ENCODE measurements at regions not wholly inside any gene's neighbourhood (a gene's known extent, or its start where the extent isn't known, plus 50 kb on each side); places are given as distances from the start of the nearest gene placed in this dataset.

DNA sequence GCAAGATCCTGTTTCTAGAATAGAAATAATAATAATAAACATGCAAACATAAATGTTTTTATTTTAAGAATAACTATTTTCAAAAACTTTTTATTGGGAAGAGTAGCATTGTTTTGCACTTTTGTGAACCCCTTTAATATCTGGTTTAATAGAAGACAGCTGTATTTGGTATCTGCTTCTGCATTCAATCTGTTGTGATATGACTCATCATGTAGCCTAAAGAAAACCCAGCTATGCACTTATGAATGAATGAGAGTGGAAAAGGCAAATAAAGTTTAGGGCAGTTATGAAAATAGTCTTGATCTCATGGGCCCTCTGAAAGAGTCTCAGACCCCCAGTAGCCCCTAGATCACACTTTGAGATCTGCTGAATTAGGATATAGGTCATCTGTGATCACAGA, 100.4 kb upstream of the PPP2R3A start:
- Histone ChIP-seq H3K18ac (ENCODE audit: low read depth, low read length) (no peak overlapping the region), H4K8ac (ENCODE audit: low read depth in 2 of 2, low read length in 2 of 2) (no peak overlapping the region), H2AK5ac (ENCODE audit: low read depth, low read length) (no peak overlapping the region), H3K27ac (ENCODE audit: insufficient read depth, low read length) (no peak overlapping the region), H2BK15ac (ENCODE audit: low read depth, low read length) (no peak overlapping the region), H4K20me1 (ENCODE audit: insufficient read depth, low read length) (no peaks in the 10 kb centered on the region), H4K91ac (ENCODE audit: insufficient read depth, low read depth, low read length) (no peak overlapping the region), H3K9me3 (ENCODE audit: control insufficient read depth, insufficient read depth, low read length) (no peaks in the 10 kb centered on the region), H2AK9ac (replicated peaks; ENCODE audit: low read depth, low read length, poor library complexity) (no peak overlapping the region), H3K23ac (ENCODE audit: low read depth, low read length) (no peak overlapping the region), H3K4me2 (ENCODE audit: low read depth, low read length) (no peak overlapping the region), H3K79me1 (ENCODE audit: low read depth in 1 of 2, low read length in 2 of 2) (no peaks in the 10 kb centered on the region), H3K56ac (ENCODE audit: extremely low read depth, insufficient read depth, low read length) (no peak overlapping the region), H3K9me1 (ENCODE audit: insufficient read depth, low read length) (no peaks in the 10 kb centered on the region), H2AFZ (replicated peaks; ENCODE audit: low read length, poor library complexity) (no peak overlapping the region), H3K4me3 (ENCODE audit: insufficient read depth, low read depth, low read length) (no peak overlapping the region), H2BK5ac (ENCODE audit: low read depth, low read length, poor library complexity, severe bottlenecking) (no peak overlapping the region), H3K4me1 (ENCODE audit: control insufficient read depth, insufficient read depth, low read length) (no peaks in the 10 kb centered on the region), H2BK120ac (ENCODE audit: low read depth, low read length) (no peak overlapping the region), H3K27me3 (ENCODE audit: control insufficient read depth, insufficient read depth, low read length) (peaks cover 2% of the 10 kb centered on the region; the same call in 1 of the 2 replicates), H3K4ac (ENCODE audit: low read depth, low read length) (no peak overlapping the region), H4K5ac (ENCODE audit: low read depth, low read length) (no peak overlapping the region), H2BK20ac (ENCODE audit: low read depth, low read length) (no peak overlapping the region), H3K9ac (ENCODE audit: low read depth, low read length) (no peak overlapping the region), H3K36me3 (ENCODE audit: control insufficient read depth, insufficient read depth, low read length) (no peaks in the 10 kb centered on the region), H3K14ac (replicated peaks; ENCODE audit: low read depth, low read length) (no peak overlapping the region)
- intact Hi-C loops (cut with micrococcal nuclease) = no loop called here
- POLR2A ChIA-PET (ENCODE audit: unreplicated experiment) = interaction anchor here (0.6 kb wide), 1 partner anchor 221 kb away, joined by 3 read pairs; no protein-coding TSS in a partner anchor
- in situ Hi-C loops (cut with MboI; ENCODE audit: low sequenced_read_pairs) = no loop called here
- ATAC-seq (ENCODE audit: low read depth) (peak; percentile 51), DNase-seq (peak; percentile 21)
- TF ChIP-seq BHLHE40 (IDR thresholded peaks at IDR 0.05; ENCODE audit: low read depth, low read length) = no peak
- TF ChIP-seq, protein P1, sequence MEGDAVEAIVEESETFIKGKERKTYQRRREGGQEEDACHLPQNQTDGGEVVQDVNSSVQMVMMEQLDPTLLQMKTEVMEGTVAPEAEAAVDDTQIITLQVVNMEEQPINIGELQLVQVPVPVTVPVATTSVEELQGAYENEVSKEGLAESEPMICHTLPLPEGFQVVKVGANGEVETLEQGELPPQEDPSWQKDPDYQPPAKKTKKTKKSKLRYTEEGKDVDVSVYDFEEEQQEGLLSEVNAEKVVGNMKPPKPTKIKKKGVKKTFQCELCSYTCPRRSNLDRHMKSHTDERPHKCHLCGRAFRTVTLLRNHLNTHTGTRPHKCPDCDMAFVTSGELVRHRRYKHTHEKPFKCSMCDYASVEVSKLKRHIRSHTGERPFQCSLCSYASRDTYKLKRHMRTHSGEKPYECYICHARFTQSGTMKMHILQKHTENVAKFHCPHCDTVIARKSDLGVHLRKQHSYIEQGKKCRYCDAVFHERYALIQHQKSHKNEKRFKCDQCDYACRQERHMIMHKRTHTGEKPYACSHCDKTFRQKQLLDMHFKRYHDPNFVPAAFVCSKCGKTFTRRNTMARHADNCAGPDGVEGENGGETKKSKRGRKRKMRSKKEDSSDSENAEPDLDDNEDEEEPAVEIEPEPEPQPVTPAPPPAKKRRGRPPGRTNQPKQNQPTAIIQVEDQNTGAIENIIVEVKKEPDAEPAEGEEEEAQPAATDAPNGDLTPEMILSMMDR (conservative IDR thresholded peaks at IDR 0.05; ENCODE audit: low read depth, low read length) = no peak
- no peak for TF ChIP-seq MAZ (IDR thresholded peaks at IDR 0.05; ENCODE audit: borderline replicate concordance, low read depth, low read length)
- TF ChIP-seq SMC3 (IDR thresholded peaks at IDR 0.05; ENCODE audit: low read depth, low read length) = no peak
- TF ChIP-seq MAFK (IDR thresholded peaks at IDR 0.05; ENCODE audit: low read depth, low read length) = no peak
- no peak for TF ChIP-seq POLR2A (IDR thresholded peaks at IDR 0.05; ENCODE audit: low read depth, low read length)
- TF ChIP-seq RFX5 (IDR thresholded peaks at IDR 0.05; ENCODE audit: low read depth, low read length) = no peak
- no peak for TF ChIP-seq NFE2L2 (IDR thresholded peaks at IDR 0.05; ENCODE audit: low read depth, low read length)
- no peak for TF ChIP-seq MXI1 (IDR thresholded peaks at IDR 0.05; ENCODE audit: borderline replicate concordance, low read depth, low read length)
- TF ChIP-seq, protein P2, sequence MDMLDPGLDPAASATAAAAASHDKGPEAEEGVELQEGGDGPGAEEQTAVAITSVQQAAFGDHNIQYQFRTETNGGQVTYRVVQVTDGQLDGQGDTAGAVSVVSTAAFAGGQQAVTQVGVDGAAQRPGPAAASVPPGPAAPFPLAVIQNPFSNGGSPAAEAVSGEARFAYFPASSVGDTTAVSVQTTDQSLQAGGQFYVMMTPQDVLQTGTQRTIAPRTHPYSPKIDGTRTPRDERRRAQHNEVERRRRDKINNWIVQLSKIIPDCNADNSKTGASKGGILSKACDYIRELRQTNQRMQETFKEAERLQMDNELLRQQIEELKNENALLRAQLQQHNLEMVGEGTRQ (IDR thresholded peaks at IDR 0.05; ENCODE audit: low read depth, low read length) = no peak
- TF ChIP-seq CEBPB (IDR thresholded peaks at IDR 0.05; ENCODE audit: low read depth, low read length) = no peak
- TF ChIP-seq CHD1 (IDR thresholded peaks at IDR 0.05; ENCODE audit: low read depth, low read length) = no peak
- TF ChIP-seq, protein P3, sequence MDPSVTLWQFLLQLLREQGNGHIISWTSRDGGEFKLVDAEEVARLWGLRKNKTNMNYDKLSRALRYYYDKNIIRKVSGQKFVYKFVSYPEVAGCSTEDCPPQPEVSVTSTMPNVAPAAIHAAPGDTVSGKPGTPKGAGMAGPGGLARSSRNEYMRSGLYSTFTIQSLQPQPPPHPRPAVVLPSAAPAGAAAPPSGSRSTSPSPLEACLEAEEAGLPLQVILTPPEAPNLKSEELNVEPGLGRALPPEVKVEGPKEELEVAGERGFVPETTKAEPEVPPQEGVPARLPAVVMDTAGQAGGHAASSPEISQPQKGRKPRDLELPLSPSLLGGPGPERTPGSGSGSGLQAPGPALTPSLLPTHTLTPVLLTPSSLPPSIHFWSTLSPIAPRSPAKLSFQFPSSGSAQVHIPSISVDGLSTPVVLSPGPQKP (IDR thresholded peaks at IDR 0.05; ENCODE audit: borderline replicate concordance, low read depth, low read length) = no peak
- TF ChIP-seq RCOR1 (IDR thresholded peaks at IDR 0.05; ENCODE audit: insufficient replicate concordance, low read length) = no peak
- TF ChIP-seq FOS (IDR thresholded peaks at IDR 0.05; ENCODE audit: low read depth, low read length) = no peak
- no peak for TF ChIP-seq RAD21 (IDR thresholded peaks at IDR 0.05; ENCODE audit: low read length)
- BruUV-seq (replicated peaks) = no TSS peak
- CTCF ChIA-PET = no interaction called here
- dilution Hi-C loops (cut with HindIII; ENCODE audit: low sequenced_read_pairs, unreplicated experiment) = no loop called here
